CD8-positive, alpha-beta memory T cell (primary cell): ENCODE measurements at regions not wholly inside any gene's neighbourhood (a gene's known extent, or its start where the extent isn't known, plus 50 kb on each side); places are given as distances from the start of the nearest gene placed in this dataset.

Experiments
- CTCF ChIA-PET: fragments of 350-600 bp; sonication (Branson Sonifier 250); formaldehyde crosslinking; loops from one replicate; lab custom pipeline; 2021; ENCODE audit warnings: antibody characterized with exemption; lab: Charles Lee
- POLR2A ChIA-PET: fragments of 350-600 bp; sonication (Branson Sonifier 250); formaldehyde crosslinking; loops from one replicate; lab custom pipeline; 2021; ENCODE audit warnings: antibody characterized with exemption; lab: Charles Lee
- DNase-seq, 5 donors: peaks; one replicate each; pipeline versions ENCODE4 v3.0.0 to v3.0.0-alpha.2; 2020 to 2022; ENCODE audit warnings: mixed read lengths in 1 of 5
- H3K27ac ChIP-seq: one replicate; pipeline ENCODE4 v1.7.0; 2013; ENCODE audit warnings: low read depth, mild to moderate bottlenecking, low read length, moderate library complexity
- H3K27me3 ChIP-seq: 2 replicates; pipeline ENCODE4 v1.7.0; 2013; ENCODE audit warnings: low read length, mild to moderate bottlenecking; ENCODE audit not compliant: insufficient read depth, poor library complexity, severe bottlenecking
- H3K36me3 ChIP-seq: 2 replicates; pipeline ENCODE4 v1.7.0; 2013; ENCODE audit warnings: mild to moderate bottlenecking, low read length, moderate library complexity; ENCODE audit not compliant: insufficient read depth
- H3K4me1 ChIP-seq: 2 replicates; pipeline ENCODE4 v1.7.0; 2013; ENCODE audit warnings: mild to moderate bottlenecking, low read length, moderate library complexity; ENCODE audit not compliant: insufficient read depth
- H3K4me3 ChIP-seq: 2 replicates; pipeline ENCODE4 v1.7.0; 2013; ENCODE audit warnings: mild to moderate bottlenecking, low read length
- H3K9me3 ChIP-seq: 2 replicates; pipeline ENCODE4 v1.7.0; 2013; ENCODE audit warnings: mild to moderate bottlenecking, low read length
- H3K27ac Mint-ChIP-seq, 8 donors: one replicate each; pipeline ENCODE4 v1.8.0; 2020 to 2021; ENCODE audit warnings: mixed read lengths in 8 of 8, mild to moderate bottlenecking in 6 of 8, inconsistent platforms in 3 of 8, moderate library complexity in 3 of 8
- H3K27me3 Mint-ChIP-seq, 2 donors: one replicate each; pipeline ENCODE4 v1.8.0; 2020 to 2021; ENCODE audit warnings: mixed read lengths in 2 of 2, mild to moderate bottlenecking in 1 of 2, moderate library complexity in 1 of 2
- H3K36me3 Mint-ChIP-seq, 3 donors: one replicate each; pipeline ENCODE4 v1.8.0; 2020 to 2021; ENCODE audit warnings: mixed read lengths in 3 of 3, inconsistent platforms in 1 of 3, mild to moderate bottlenecking in 1 of 3
- H3K4me1 Mint-ChIP-seq, 3 donors: one replicate each; pipeline ENCODE4 v1.8.0; 2020 to 2021; ENCODE audit warnings: mixed read lengths in 3 of 3, inconsistent platforms in 1 of 3, mild to moderate bottlenecking in 1 of 3
- H3K4me3 Mint-ChIP-seq, 7 donors: one replicate each; pipeline ENCODE4 v1.8.0; 2020 to 2021; ENCODE audit warnings: mixed read lengths in 7 of 7, mild to moderate bottlenecking in 6 of 7, moderate library complexity in 4 of 7, inconsistent platforms in 2 of 7
- H3K9me3 Mint-ChIP-seq, 5 donors: one replicate each; pipeline ENCODE4 v1.8.0; 2020 to 2022; ENCODE audit warnings: mixed read lengths in 5 of 5, mild to moderate bottlenecking in 3 of 5, moderate library complexity in 2 of 5, inconsistent platforms in 1 of 5

DNA sequence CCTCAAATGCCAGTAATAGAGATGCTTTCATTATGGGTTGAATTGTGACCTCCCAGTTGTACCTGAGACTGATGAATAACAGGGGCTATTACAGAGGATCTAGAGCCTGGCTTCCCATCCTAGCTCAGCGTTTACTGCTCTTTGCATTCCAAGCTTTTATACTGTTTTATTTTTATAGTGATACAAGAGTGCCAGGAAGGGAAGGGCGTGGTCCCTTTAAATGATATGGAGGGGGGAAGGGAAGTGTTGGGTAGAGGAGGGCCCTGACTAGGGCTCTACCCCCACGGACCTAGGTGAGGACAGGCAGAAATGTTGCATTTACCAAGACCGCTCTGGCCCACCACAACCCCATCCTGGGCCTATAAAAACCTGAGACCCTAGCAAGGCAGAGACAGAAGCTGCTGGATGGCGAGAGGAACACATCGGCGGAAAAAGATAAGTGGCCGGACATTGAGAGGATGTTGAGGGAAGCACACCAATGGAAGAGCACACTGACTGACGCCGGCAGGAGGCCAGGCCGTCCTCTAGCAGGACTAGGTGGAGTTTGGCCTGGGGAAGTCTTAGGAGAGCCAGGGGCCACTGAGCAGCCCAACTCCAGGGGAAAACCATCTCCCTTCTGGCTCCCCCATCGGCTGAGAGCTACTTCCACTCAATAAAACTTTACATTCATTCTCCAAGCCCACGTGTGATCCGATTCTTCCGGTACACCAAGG, 1025.9 kb downstream of the TTLL7 start:
- H3K27ac Mint-ChIP-seq = no peak overlapping the region
- no peaks in the 10 kb centered on the region for H3K4me1 ChIP-seq
- no peaks in the 10 kb centered on the region for H3K36me3 ChIP-seq
- H3K9me3 ChIP-seq = no peaks in the 10 kb centered on the region
- no peak for DNase-seq
- ChIA-PET CTCF (no interaction called here), POLR2A (no interaction called here)
- peaks cover 0 to 5% of the 10 kb centered on the region in 2 donors for H3K27me3 Mint-ChIP-seq
- H3K4me3 Mint-ChIP-seq = no peak overlapping the region
- peaks cover 2 to 17% (median 12%) of the 10 kb centered on the region in 5 donors for H3K9me3 Mint-ChIP-seq
- no peaks in the 10 kb centered on the region for H3K4me1 Mint-ChIP-seq
- H3K36me3 Mint-ChIP-seq = no peaks in the 10 kb centered on the region
- H3K27ac ChIP-seq = no peak overlapping the region
- H3K27me3 ChIP-seq = no peaks in the 10 kb centered on the region
- H3K4me3 ChIP-seq = no peak overlapping the region

DNA sequence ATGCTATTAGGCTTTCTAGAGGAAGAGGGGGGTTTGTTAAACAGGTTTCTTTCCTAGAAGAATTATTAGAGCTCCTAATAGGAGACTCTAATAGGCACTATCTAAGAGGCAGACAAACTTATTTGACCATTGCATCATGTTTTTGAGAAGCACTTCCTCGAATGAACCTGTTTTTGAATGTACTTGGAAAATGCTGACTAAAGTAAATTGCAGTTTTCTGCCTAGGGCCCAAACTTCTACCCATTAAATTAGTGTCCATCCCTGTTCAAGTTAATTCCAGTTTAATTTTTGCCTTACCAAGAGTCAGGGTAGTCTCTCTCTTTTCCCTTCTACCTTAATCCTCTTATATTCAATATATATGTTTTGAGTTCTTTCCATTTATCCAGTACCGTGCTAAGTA, 1029.6 kb downstream of the TTLL7 start:
- ChIA-PET CTCF (no interaction called here), POLR2A (no interaction called here)
- H3K27me3 Mint-ChIP-seq = peaks cover 0 to 3% of the 10 kb centered on the region in 2 donors
- H3K27ac Mint-ChIP-seq = no peak overlapping the region
- H3K9me3 Mint-ChIP-seq = peaks cover 2 to 26% (median 4%) of the 10 kb centered on the region in 5 donors
- no peak for DNase-seq
- no peaks in the 10 kb centered on the region for H3K36me3 Mint-ChIP-seq
- no peaks in the 10 kb centered on the region for H3K4me1 Mint-ChIP-seq
- Histone ChIP-seq H3K9me3 (no peaks in the 10 kb centered on the region), H3K27me3 (no peaks in the 10 kb centered on the region), H3K36me3 (no peaks in the 10 kb centered on the region), H3K4me1 (no peaks in the 10 kb centered on the region), H3K27ac (no peak overlapping the region), H3K4me3 (no peak overlapping the region)
- no peak overlapping the region for H3K4me3 Mint-ChIP-seq

DNA sequence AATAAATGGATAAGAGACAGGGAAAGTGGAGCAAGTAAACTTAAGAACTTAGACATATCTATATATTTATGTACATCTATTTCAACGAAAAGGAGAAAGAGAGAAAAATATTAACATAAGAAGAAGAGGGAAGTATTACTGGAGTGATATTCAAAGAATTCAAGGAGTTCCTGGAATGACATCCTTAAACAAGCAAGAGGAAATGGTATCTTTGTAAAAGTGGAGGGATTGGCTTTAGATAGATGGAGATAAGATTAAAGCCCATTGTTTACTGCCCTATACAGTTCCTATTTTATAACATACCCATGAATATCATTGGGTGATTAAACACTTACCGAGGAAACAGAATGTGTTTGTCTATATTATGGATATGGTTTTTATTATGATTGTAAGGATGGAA, 1036.3 kb downstream of the TTLL7 start:
- H3K27ac ChIP-seq = no peak overlapping the region
- no peaks in the 10 kb centered on the region for H3K9me3 ChIP-seq
- no peaks in the 10 kb centered on the region for H3K36me3 ChIP-seq
- H3K4me1 Mint-ChIP-seq = no peaks in the 10 kb centered on the region
- no peaks in the 10 kb centered on the region for H3K27me3 ChIP-seq
- no peaks in the 10 kb centered on the region for H3K27me3 Mint-ChIP-seq
- peaks cover 0 to 10% (median 0%) of the 10 kb centered on the region in 5 donors for H3K9me3 Mint-ChIP-seq
- ChIA-PET CTCF (no interaction called here), POLR2A (no interaction called here)
- no peak overlapping the region for H3K4me3 Mint-ChIP-seq
- no peaks in the 10 kb centered on the region for H3K4me1 ChIP-seq
- no peak overlapping the region for H3K4me3 ChIP-seq
- H3K36me3 Mint-ChIP-seq = no peaks in the 10 kb centered on the region
- no peak overlapping the region for H3K27ac Mint-ChIP-seq
- no peak for DNase-seq

DNA sequence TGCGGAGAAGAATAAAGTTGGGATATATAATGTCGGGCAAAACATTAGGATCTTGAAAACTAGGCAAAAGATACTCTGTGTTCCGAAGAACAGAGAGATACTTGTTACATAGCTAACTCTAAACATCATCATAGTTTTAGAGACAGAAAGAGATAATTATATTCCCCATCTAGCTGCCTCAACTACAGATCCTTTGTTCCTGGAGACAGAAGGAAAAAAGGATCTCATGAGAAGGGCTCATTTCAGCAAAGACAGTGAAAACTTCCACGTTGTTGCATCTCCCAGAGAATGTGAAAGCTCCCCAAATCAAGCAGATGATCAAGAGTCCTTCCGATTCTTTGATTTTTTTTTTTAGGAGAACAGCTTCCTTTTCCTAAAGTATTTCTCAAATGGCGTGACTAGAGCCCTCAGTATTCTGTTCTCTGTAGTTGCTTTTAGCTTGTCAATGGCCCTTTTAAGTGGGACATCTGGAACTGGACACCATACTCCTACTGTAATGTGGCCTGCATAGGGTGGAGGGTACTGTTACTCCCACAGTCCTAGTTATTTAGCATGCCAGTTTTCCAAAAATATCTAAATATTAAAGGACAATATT, 1048.2 kb downstream of the TTLL7 start:
- H3K27me3 Mint-ChIP-seq = no peaks in the 10 kb centered on the region
- Histone ChIP-seq H3K9me3 (no peaks in the 10 kb centered on the region), H3K36me3 (no peaks in the 10 kb centered on the region), H3K4me3 (no peak overlapping the region), H3K27me3 (no peaks in the 10 kb centered on the region), H3K27ac (no peak overlapping the region), H3K4me1 (no peaks in the 10 kb centered on the region)
- ChIA-PET CTCF (no interaction called here), POLR2A (no interaction called here)
- DNase-seq = no peak
- no peaks in the 10 kb centered on the region for H3K36me3 Mint-ChIP-seq
- no peak overlapping the region for H3K27ac Mint-ChIP-seq
- H3K4me3 Mint-ChIP-seq = no peak overlapping the region
- peaks cover 0 to 10% (median 2%) of the 10 kb centered on the region in 5 donors for H3K9me3 Mint-ChIP-seq
- H3K4me1 Mint-ChIP-seq = no peaks in the 10 kb centered on the region

DNA sequence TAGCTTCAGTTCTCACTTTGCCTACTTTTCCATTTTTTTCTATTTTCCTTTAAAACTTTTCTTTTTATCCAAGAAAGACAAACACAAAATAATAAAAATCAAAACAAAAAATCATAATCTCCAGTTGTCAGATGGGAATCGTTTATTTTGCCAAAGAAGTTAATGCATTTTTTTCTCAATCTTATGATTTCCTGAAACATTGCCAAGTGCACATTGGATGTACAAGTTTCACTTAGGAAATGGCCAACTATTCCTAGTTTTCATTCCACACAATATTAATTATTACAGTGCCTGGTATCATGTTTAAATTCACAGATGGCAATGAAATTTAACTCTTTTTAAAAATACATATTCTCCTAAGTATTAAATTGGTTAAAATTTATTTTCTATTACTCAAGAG, 1050.5 kb downstream of the TTLL7 start:
- Mint-ChIP-seq H3K4me1 (no peaks in the 10 kb centered on the region), H3K4me3 (no peak overlapping the region), H3K27me3 (no peaks in the 10 kb centered on the region), H3K9me3 (peaks cover 2 to 9% (median 6%) of the 10 kb centered on the region in 5 donors), H3K27ac (no peak overlapping the region), H3K36me3 (no peaks in the 10 kb centered on the region)
- no peaks in the 10 kb centered on the region for H3K27me3 ChIP-seq
- no peaks in the 10 kb centered on the region for H3K36me3 ChIP-seq
- H3K4me3 ChIP-seq = no peak overlapping the region
- no peaks in the 10 kb centered on the region for H3K4me1 ChIP-seq
- ChIA-PET POLR2A (no interaction called here), CTCF (no interaction called here)
- H3K9me3 ChIP-seq = no peaks in the 10 kb centered on the region
- H3K27ac ChIP-seq = no peak overlapping the region
- no peak for DNase-seq

DNA sequence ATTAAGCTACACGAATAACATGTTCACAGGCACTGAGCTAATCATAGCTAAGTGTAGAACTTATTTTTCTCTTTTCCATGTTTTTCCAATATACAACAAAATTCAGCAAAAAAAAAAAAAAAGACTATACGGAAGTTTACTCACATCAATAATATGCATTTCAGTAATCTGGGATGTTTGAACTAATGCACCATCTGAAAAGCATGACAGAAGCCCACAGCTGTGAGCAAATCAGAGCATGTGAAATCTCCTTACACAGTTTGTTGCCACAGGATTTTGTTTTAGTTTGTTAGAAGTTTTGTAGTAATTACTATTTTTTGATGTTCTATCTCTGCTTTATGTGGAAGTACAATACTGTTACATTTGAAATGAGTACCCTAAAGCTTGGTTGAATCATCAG, 1051.7 kb downstream of the TTLL7 start:
- Mint-ChIP-seq H3K36me3 (no peaks in the 10 kb centered on the region), H3K27ac (no peak overlapping the region), H3K27me3 (no peaks in the 10 kb centered on the region), H3K4me1 (no peaks in the 10 kb centered on the region), H3K9me3 (peaks cover 2 to 11% (median 8%) of the 10 kb centered on the region in 5 donors), H3K4me3 (no peak overlapping the region)
- H3K27me3 ChIP-seq = no peaks in the 10 kb centered on the region
- H3K36me3 ChIP-seq = no peaks in the 10 kb centered on the region
- no peak overlapping the region for H3K4me3 ChIP-seq
- CTCF ChIA-PET = no interaction called here
- no peaks in the 10 kb centered on the region for H3K4me1 ChIP-seq
- no peak overlapping the region for H3K27ac ChIP-seq
- POLR2A ChIA-PET = no interaction called here
- DNase-seq = no peak
- no peaks in the 10 kb centered on the region for H3K9me3 ChIP-seq

DNA sequence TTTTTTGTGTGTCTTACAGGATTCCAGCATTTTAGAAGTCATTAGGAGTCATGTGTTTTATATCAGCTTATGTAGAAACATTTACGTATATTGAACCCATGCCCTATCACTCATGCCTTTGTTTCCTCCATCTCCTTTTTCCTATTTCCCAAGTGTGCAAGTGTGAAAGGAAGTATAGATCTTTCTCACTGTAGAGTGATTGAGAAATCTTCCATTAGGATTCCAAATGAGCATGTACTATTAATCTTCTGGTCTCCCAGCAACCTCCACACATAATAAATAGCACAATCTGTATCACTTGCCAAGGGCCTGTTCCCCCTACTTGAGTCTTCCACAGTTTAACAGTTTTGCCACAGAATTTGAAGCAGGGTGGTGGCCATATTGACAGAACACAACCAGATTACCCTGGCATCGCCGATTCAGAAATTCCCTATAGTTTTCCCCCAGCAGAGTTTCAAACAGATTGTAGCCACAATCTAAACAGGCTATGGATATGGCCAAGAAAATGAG, 1052.8 kb downstream of the TTLL7 start:
- Histone ChIP-seq H3K4me1 (no peaks in the 10 kb centered on the region), H3K9me3 (no peaks in the 10 kb centered on the region), H3K27ac (no peak overlapping the region), H3K36me3 (no peaks in the 10 kb centered on the region), H3K27me3 (no peaks in the 10 kb centered on the region), H3K4me3 (no peak overlapping the region)
- Mint-ChIP-seq H3K4me3 (no peak overlapping the region), H3K4me1 (no peaks in the 10 kb centered on the region), H3K9me3 (peaks cover 2 to 11% (median 8%) of the 10 kb centered on the region in 5 donors), H3K27me3 (no peaks in the 10 kb centered on the region), H3K36me3 (no peaks in the 10 kb centered on the region), H3K27ac (peak overlapping the region in 1 of 8 donors; percentile 78)
- POLR2A ChIA-PET = no interaction called here
- CTCF ChIA-PET = no interaction called here
- DNase-seq = no peak

DNA sequence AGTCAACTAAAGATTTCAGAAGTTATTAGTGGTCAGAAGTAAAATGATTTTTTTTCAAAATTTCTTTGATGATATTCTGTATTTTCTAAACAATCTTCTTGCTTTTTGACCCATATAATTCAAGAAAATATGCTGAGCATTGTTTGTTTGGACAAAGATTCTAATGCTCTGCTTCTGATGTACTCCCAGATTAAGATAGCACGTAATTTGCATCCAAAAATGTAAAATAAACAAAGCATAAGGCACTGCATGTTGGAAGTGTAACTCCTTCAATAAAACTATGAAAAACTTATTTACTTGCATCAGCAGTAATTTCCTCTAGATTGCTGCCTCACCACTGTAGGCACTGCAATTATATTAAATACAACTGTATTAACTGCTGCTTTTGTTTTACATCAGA, 1054.1 kb downstream of the TTLL7 start:
- H3K4me3 ChIP-seq = no peak overlapping the region
- no peak overlapping the region for H3K27ac Mint-ChIP-seq
- H3K4me3 Mint-ChIP-seq = no peak overlapping the region
- no peaks in the 10 kb centered on the region for H3K4me1 Mint-ChIP-seq
- H3K36me3 Mint-ChIP-seq = no peaks in the 10 kb centered on the region
- no peak for DNase-seq
- no peak overlapping the region for H3K27ac ChIP-seq
- peaks cover 2 to 11% (median 8%) of the 10 kb centered on the region in 5 donors for H3K9me3 Mint-ChIP-seq
- H3K9me3 ChIP-seq = no peaks in the 10 kb centered on the region
- H3K27me3 ChIP-seq = no peaks in the 10 kb centered on the region
- no peaks in the 10 kb centered on the region for H3K27me3 Mint-ChIP-seq
- POLR2A ChIA-PET = no interaction called here
- no peaks in the 10 kb centered on the region for H3K36me3 ChIP-seq
- H3K4me1 ChIP-seq = no peaks in the 10 kb centered on the region
- CTCF ChIA-PET = no interaction called here
